IPS-15b (cell line): ENCODE measurements at regions not wholly inside any gene's neighbourhood (a gene's known extent, or its start where the extent isn't known, plus 50 kb on each side); places are given as distances from the start of the nearest gene placed in this dataset.
"Not testable (repeated sequence)": the region's sequence is repeated elsewhere in the genome, so short reads cannot be mapped to it uniquely, and the experiment has no call there.

ENCODE experiments used
- H3K27me3 ChIP-seq: one replicate; pipeline ENCODE4 v1.6.1; 2013; ENCODE audit warnings: low read length; ENCODE audit not compliant: control insufficient read depth, insufficient read depth
- H3K36me3 ChIP-seq: one replicate; pipeline ENCODE4 v1.6.1; 2013; ENCODE audit warnings: low read length; ENCODE audit not compliant: control insufficient read depth, insufficient read depth
- H3K4me1 ChIP-seq: one replicate; pipeline ENCODE4 v1.6.1; 2013; ENCODE audit warnings: mild to moderate bottlenecking, low read length; ENCODE audit not compliant: control insufficient read depth, insufficient read depth
- H3K4me3 ChIP-seq: one replicate; pipeline ENCODE4 v1.5.1; 2013; ENCODE audit warnings: low read depth, low read length
- H3K9ac ChIP-seq: one replicate; pipeline ENCODE4 v1.6.1; 2013; ENCODE audit warnings: low read depth, mild to moderate bottlenecking, low read length
- H3K9me3 ChIP-seq: one replicate; pipeline ENCODE4 v1.6.1; 2013; ENCODE audit warnings: mild to moderate bottlenecking, low read length; ENCODE audit not compliant: control insufficient read depth, insufficient read depth

GRCh38 chr2:59339837-59340207 is 1098.7 kb upstream of the FANCL start:
- no peak overlapping the region for H3K4me3 ChIP-seq
- H3K9me3 ChIP-seq = no peaks in the 10 kb centered on the region
- peaks cover 15% of the 10 kb centered on the region for H3K4me1 ChIP-seq
- H3K36me3 ChIP-seq = no peaks in the 10 kb centered on the region
- H3K9ac ChIP-seq = no peak overlapping the region
- H3K27me3 ChIP-seq = no peaks in the 10 kb centered on the region

- no peak overlapping the region for H3K9ac ChIP-seq
- H3K9me3 ChIP-seq = no peaks in the 10 kb centered on the region
- H3K4me1 ChIP-seq = peaks cover 15% of the 10 kb centered on the region
- no peak overlapping the region for H3K4me3 ChIP-seq
- no peaks in the 10 kb centered on the region for H3K27me3 ChIP-seq
- no peaks in the 10 kb centered on the region for H3K36me3 ChIP-seq
Measured at GRCh38 chr2:59339121-59339836, 1098.2 kb upstream of the FANCL start.

- H3K9me3 ChIP-seq = no peaks in the 10 kb centered on the region
Measured at GRCh38 chr2:59333007-59333406, 1091.9 kb upstream of the FANCL start.

GRCh38 chr2:59326581-59327365 is 1085.6 kb upstream of the FANCL start:
- H3K9me3 ChIP-seq, H3K4me3 ChIP-seq, H3K9ac ChIP-seq, H3K27me3 ChIP-seq, H3K4me1 ChIP-seq, H3K36me3 ChIP-seq: not testable (repeated sequence)

More at GRCh38 chr2:59333007-59333406, 1091.9 kb upstream of the FANCL start:
- Histone ChIP-seq H3K36me3 (no peaks in the 10 kb centered on the region), H3K4me1 (no peaks in the 10 kb centered on the region), H3K4me3 (no peak overlapping the region), H3K9ac (no peak overlapping the region), H3K27me3 (no peaks in the 10 kb centered on the region)

GRCh38 chr2:59322870-59323269 is 1081.7 kb upstream of the FANCL start:
- Histone ChIP-seq H3K9me3 (no peaks in the 10 kb centered on the region), H3K9ac (no peak overlapping the region), H3K27me3 (no peaks in the 10 kb centered on the region)

GRCh38 chr2:59322005-59322404 is 1080.9 kb upstream of the FANCL start:
- H3K9ac ChIP-seq = no peak overlapping the region
- H3K4me1 ChIP-seq = peaks cover 2% of the 10 kb centered on the region
- H3K9me3 ChIP-seq = no peaks in the 10 kb centered on the region
- H3K4me3 ChIP-seq = no peak overlapping the region
- no peaks in the 10 kb centered on the region for H3K36me3 ChIP-seq
- H3K27me3 ChIP-seq = no peaks in the 10 kb centered on the region

More at GRCh38 chr2:59322870-59323269, 1081.7 kb upstream of the FANCL start:
- Histone ChIP-seq H3K4me3 (no peak overlapping the region), H3K4me1 (peaks cover 2% of the 10 kb centered on the region), H3K36me3 (no peaks in the 10 kb centered on the region)

- Histone ChIP-seq H3K27me3 (no peaks in the 10 kb centered on the region), H3K36me3 (no peaks in the 10 kb centered on the region), H3K4me3 (no peak overlapping the region), H3K9ac (no peak overlapping the region), H3K9me3 (no peaks in the 10 kb centered on the region), H3K4me1 (no peaks in the 10 kb centered on the region)
Measured at GRCh38 chr2:59314031-59314766, 1073.1 kb upstream of the FANCL start.

GRCh38 chr2:59312967-59313940 is 1072.1 kb upstream of the FANCL start:
- H3K4me1 ChIP-seq = no peaks in the 10 kb centered on the region
- H3K36me3 ChIP-seq = no peaks in the 10 kb centered on the region
- H3K27me3 ChIP-seq = no peaks in the 10 kb centered on the region
- no peak overlapping the region for H3K9ac ChIP-seq
- H3K9me3 ChIP-seq = no peaks in the 10 kb centered on the region
- no peak overlapping the region for H3K4me3 ChIP-seq

- Histone ChIP-seq H3K9ac (no peak overlapping the region), H3K9me3 (no peaks in the 10 kb centered on the region), H3K4me1 (no peaks in the 10 kb centered on the region), H3K4me3 (no peak overlapping the region), H3K27me3 (no peaks in the 10 kb centered on the region), H3K36me3 (no peaks in the 10 kb centered on the region)
Measured at GRCh38 chr2:59312029-59312428, 1070.9 kb upstream of the FANCL start.

- H3K4me1 ChIP-seq = no peaks in the 10 kb centered on the region
- H3K36me3 ChIP-seq = no peaks in the 10 kb centered on the region
- H3K9me3 ChIP-seq = no peaks in the 10 kb centered on the region
- H3K9ac ChIP-seq = no peak overlapping the region
- H3K4me3 ChIP-seq = no peak overlapping the region
- H3K27me3 ChIP-seq = no peaks in the 10 kb centered on the region
Measured at GRCh38 chr2:59308108-59308507, 1067.0 kb upstream of the FANCL start.

GRCh38 chr2:59307196-59307595 is 1066.1 kb upstream of the FANCL start:
- no peak overlapping the region for H3K4me3 ChIP-seq
- H3K4me1 ChIP-seq = no peaks in the 10 kb centered on the region
- no peak overlapping the region for H3K9ac ChIP-seq
- H3K27me3 ChIP-seq = no peaks in the 10 kb centered on the region
- H3K9me3 ChIP-seq = no peaks in the 10 kb centered on the region
- H3K36me3 ChIP-seq = no peaks in the 10 kb centered on the region
